OCI-LY1 (cell line): ENCODE measurements at regions not wholly inside any gene's neighbourhood (a gene's known extent, or its start where the extent isn't known, plus 50 kb on each side); places are given as distances from the start of the nearest gene placed in this dataset.

ENCODE experiments used
- CTCF ChIP-seq: fragments of 200-600 bp; sonication (generic), shearing (Covaris generic); IDR thresholded peaks from 2 replicates; pipeline ENCODE4 v1.5.1; 2017; ENCODE audit warnings: mild to moderate bottlenecking, antibody characterized with exemption, low read length, moderate library complexity, mixed read lengths
- EZH2 ChIP-seq: fragments of 200-600 bp; sonication (generic), shearing (Covaris generic); IDR thresholded peaks from 2 replicates; pipeline ENCODE4 v1.8.0; 2017; ENCODE audit warnings: borderline replicate concordance, mixed run types, mild to moderate bottlenecking, antibody characterized with exemption, low read length, moderate library complexity, mixed read lengths

- TF ChIP-seq CTCF (no peak), EZH2 (no peak)
Measured at GRCh38 chr16:86325895-86326294, 184.4 kb upstream of the FOXF1 start.
